PC-9 (cell line): ENCODE measurements at regions not wholly inside any gene's neighbourhood (a gene's known extent, or its start where the extent isn't known, plus 50 kb on each side); places are given as distances from the start of the nearest gene placed in this dataset.
"Not testable (repeated sequence)": the region's sequence is repeated elsewhere in the genome, so short reads cannot be mapped to it uniquely, and the experiment has no call there.

ENCODE experiments used
- BruUV-seq: library from RNA; stranded (reverse); fragments of 400-500 nt; replicated peaks from 2 replicates; lab custom pipeline; 2021; lab: Mats Ljungman, UMichigan
- CTCF ChIA-PET: fragments of 300-600 bp; sonication (Branson Sonifier 250); formaldehyde crosslinking; loops from one replicate; lab custom pipeline; 2022; ENCODE audit warnings: antibody characterized with exemption; lab: Charles Lee
- POLR2A ChIA-PET: fragments of 300-600 bp; sonication (Branson Sonifier 250); formaldehyde crosslinking; loops from one replicate; lab custom pipeline; 2022; ENCODE audit warnings: antibody characterized with exemption; ENCODE audit not compliant: unreplicated experiment; lab: Charles Lee
- DNase-seq, 2 experiments: peaks; one replicate each; pipeline versions ENCODE4 v3.0.0 to v3.0.0-alpha.2; 2015 to 2022; ENCODE audit warnings: mixed read lengths in 1 of 2
- H2AFZ ChIP-seq: fragments of 200-600 bp; sonication (generic); 2 replicates; pipeline ENCODE4 v1.8.1; 2017; ENCODE audit warnings: antibody characterized with exemption
- H3F3A ChIP-seq: fragments of 200-600 bp; sonication (generic); 2 replicates; pipeline ENCODE4 v1.8.1; 2017; ENCODE audit warnings: antibody characterized with exemption, mild to moderate bottlenecking, low read depth; ENCODE audit not compliant: insufficient read depth
- H3K27ac ChIP-seq: fragments of 200-600 bp; sonication (generic); 2 replicates; pipeline ENCODE4 v1.6.1; 2016; ENCODE audit warnings: mixed run types
- H3K27me3 ChIP-seq: fragments of 200-600 bp; sonication (generic); 2 replicates; pipeline ENCODE4 v1.6.1; 2016; ENCODE audit warnings: low read depth, mixed run types; ENCODE audit not compliant: insufficient read depth
- H3K36me3 ChIP-seq: fragments of 200-600 bp; sonication (generic); 2 replicates; pipeline ENCODE4 v1.6.1; 2016; ENCODE audit warnings: low read depth, mixed run types
- H3K4me1 ChIP-seq: fragments of 200-600 bp; sonication (generic); replicated peaks from 2 replicates; pipeline ENCODE4 v1.6.1; 2016; ENCODE audit warnings: mixed run types; ENCODE audit not compliant: insufficient read depth
- H3K4me2 ChIP-seq: fragments of 200-600 bp; sonication (generic); 2 replicates; pipeline ENCODE4 v1.6.1; 2017; ENCODE audit warnings: mixed run types
- H3K4me3 ChIP-seq: fragments of 200-600 bp; sonication (generic); 2 replicates; pipeline ENCODE4 v1.6.1; 2016; ENCODE audit warnings: mixed run types
- H3K79me2 ChIP-seq: fragments of 200-600 bp; sonication (generic); 2 replicates; pipeline ENCODE4 v1.6.1; 2017; ENCODE audit warnings: low read depth, mixed run types
- H3K9me2 ChIP-seq: fragments of 200-600 bp; sonication (generic); 2 replicates; pipeline ENCODE4 v1.8.1; 2017; ENCODE audit warnings: mild to moderate bottlenecking; ENCODE audit not compliant: insufficient read depth
- H3K9me3 ChIP-seq: fragments of 200-600 bp; sonication (generic); 2 replicates; pipeline ENCODE4 v1.8.1; 2016; ENCODE audit warnings: low read depth; ENCODE audit not compliant: insufficient read depth
- H4K20me1 ChIP-seq: fragments of 200-600 bp; sonication (generic); 2 replicates; pipeline ENCODE4 v1.8.1; 2017; ENCODE audit not compliant: insufficient read depth
- intact Hi-C: fragments of 100-400 bp; cut with micrococcal nuclease; formaldehyde crosslinking; loops from one replicate; pipeline ENCODE4 v1.10.0; 2022; ENCODE audit not compliant: unreplicated experiment

DNA sequence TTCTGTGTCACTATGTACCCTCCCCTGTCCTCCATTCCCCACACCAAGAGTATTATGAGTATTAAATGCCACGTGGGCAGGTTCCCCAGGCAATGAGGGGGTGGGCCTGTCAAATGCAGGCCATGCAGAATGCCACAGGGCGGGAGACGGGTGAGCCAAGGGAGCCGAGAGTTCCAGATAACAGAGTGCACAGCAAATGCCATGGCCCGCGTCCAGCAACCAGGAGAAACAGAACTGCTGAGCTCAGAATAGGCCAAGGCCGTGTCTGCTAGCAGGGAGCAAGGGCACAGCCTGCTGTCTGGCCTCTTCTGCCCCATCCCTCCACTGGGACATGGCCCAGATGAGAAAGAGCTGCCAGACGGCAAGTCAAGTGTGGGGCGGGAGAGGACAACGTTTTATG is 64.4 kb upstream of the PLGLB2 start:
- H3F3A ChIP-seq, H3K4me1 ChIP-seq, H3K27ac ChIP-seq, CTCF ChIA-PET, H3K27me3 ChIP-seq, H3K9me2 ChIP-seq, POLR2A ChIA-PET, intact Hi-C loops, H3K4me3 ChIP-seq, H3K79me2 ChIP-seq, H3K4me2 ChIP-seq, BruUV-seq, DNase-seq, H3K36me3 ChIP-seq, H2AFZ ChIP-seq, H4K20me1 ChIP-seq, H3K9me3 ChIP-seq: not testable (repeated sequence)

DNA sequence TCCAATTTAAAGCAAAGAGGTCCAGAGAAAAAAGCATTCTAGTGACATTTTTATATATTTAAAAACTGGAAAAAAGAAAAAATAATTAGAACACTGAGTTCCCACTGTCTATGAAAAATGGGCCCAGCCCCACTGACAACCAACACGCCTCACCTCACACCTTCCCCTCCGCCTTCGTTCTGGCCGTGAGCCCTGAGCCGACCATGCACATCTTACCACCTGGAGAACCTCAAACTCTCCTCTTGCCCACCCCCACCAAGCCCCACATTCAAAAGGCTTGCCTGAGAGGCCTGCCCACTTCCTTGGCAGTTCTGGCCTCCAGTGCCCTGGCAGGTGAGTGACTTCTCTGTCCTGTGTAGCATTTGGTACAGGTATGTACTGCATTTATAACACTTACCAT is 63.9 kb upstream of the PLGLB2 start:
- CTCF ChIA-PET, POLR2A ChIA-PET, H3K4me2 ChIP-seq, H3K9me3 ChIP-seq, H3K27ac ChIP-seq, H3K4me1 ChIP-seq, H4K20me1 ChIP-seq, H3K27me3 ChIP-seq, H3K9me2 ChIP-seq, BruUV-seq, H3K4me3 ChIP-seq, H2AFZ ChIP-seq, intact Hi-C loops, H3K36me3 ChIP-seq, H3K79me2 ChIP-seq, H3F3A ChIP-seq, DNase-seq: not testable (repeated sequence)

DNA sequence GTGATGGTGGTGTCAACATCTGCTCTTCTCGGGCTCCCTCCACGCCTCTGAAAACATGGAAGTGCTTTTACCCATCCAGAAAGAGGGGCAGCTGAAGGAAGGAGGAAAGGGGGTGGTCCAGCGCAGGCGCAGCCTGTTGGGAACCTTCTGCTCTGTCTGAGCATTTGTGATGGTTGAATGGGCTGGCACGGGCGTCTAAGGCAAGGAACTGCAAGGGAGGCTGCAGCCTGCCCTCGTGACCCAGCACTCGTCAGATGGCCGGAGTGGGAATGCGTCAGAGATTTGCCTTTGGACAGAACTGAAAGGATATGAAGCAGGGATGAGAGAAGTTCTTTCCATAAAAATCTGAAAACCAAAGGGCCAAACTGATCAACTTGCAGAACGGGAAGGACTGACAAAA is 62.3 kb upstream of the PLGLB2 start:
- intact Hi-C loops, H3K27me3 ChIP-seq, H2AFZ ChIP-seq, H3K4me2 ChIP-seq, CTCF ChIA-PET, H3K27ac ChIP-seq, DNase-seq, BruUV-seq, H3K36me3 ChIP-seq, H3F3A ChIP-seq, H3K9me2 ChIP-seq, H3K4me3 ChIP-seq, POLR2A ChIA-PET, H3K4me1 ChIP-seq, H4K20me1 ChIP-seq, H3K9me3 ChIP-seq, H3K79me2 ChIP-seq: not testable (repeated sequence)

DNA sequence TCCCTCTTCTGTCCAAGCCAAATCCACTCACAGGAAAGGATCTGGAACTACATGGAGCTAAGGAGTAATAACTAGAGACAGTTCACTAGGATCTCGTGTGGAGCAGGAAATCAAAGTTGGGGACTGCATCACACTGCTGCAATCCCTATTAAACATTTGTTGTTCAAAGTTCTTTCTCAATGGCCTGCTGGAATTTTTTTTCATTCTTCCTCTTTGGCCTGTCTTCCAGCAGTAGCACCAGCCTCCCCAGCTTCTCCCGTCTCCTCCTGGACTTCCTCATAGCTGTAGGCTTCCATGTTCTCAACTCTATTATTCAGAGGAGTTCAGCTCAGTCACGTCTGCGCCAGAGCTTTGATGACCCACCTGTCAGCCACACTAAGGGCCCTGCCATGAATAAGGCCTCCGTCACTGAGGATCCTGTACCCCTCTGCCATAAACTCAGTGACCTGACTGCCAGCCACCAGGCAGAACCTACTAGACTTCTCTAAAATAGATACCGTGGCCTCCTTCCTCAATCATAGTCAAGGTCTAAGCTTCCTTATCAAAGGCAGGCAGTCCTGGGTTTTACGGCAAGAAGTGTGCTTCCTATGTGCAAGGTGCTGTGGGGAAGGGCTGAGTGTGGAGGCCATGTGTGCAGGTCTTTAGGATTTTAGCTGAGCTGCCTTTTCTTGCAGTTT is 60.9 kb upstream of the PLGLB2 start:
- BruUV-seq, POLR2A ChIA-PET, DNase-seq: not testable (repeated sequence)

DNA sequence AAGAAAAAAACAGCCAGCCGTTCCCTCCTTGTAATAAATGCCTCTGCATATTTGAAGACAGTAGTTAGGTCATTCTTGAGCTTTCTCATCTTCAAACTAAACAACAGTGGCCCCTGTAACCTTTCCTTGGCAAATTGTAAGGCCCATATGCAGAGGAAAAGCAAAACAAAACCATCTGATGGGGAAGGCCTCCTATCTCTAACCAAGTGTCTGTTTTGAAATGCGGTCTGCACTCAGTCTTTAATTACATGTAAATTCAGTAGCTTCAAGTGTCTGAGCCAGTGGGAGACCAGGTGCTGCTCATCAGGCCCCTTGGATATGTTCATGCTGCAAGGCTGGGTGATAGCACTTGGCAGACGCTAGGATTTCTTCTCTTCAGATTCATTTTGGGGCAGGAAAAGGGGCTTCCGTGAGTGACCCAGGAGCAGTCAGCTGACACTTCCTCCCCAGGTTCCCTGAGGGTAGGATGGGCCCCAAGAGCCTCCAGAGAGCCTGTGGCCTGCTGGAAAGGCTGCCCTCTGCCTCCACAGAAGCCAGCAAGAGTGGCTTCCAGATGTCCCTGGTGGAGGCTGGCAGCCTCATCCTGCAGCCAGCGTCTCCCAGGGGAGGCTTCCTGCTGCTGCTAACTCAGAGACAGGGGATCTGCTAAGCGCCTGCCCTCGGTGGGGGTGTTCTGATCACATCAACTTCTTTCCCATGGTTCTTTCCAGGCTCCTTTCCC is 60.2 kb upstream of the PLGLB2 start:
- H3K4me3 ChIP-seq, BruUV-seq, H3K27me3 ChIP-seq, H3K36me3 ChIP-seq, intact Hi-C loops, H3K4me2 ChIP-seq, H3K27ac ChIP-seq, H3K9me3 ChIP-seq, H3K9me2 ChIP-seq, DNase-seq, H2AFZ ChIP-seq, H3K4me1 ChIP-seq, H3K79me2 ChIP-seq, H3F3A ChIP-seq, H4K20me1 ChIP-seq, CTCF ChIA-PET, POLR2A ChIA-PET: not testable (repeated sequence)

More for the DNA sequence above, 60.9 kb upstream of the PLGLB2 start:
- H3K36me3 ChIP-seq, H3K9me2 ChIP-seq, H3K4me3 ChIP-seq, H4K20me1 ChIP-seq, H3F3A ChIP-seq, H3K79me2 ChIP-seq, H3K27me3 ChIP-seq, CTCF ChIA-PET, H2AFZ ChIP-seq, H3K27ac ChIP-seq, intact Hi-C loops, H3K4me2 ChIP-seq, H3K9me3 ChIP-seq, H3K4me1 ChIP-seq: not testable (repeated sequence)

DNA sequence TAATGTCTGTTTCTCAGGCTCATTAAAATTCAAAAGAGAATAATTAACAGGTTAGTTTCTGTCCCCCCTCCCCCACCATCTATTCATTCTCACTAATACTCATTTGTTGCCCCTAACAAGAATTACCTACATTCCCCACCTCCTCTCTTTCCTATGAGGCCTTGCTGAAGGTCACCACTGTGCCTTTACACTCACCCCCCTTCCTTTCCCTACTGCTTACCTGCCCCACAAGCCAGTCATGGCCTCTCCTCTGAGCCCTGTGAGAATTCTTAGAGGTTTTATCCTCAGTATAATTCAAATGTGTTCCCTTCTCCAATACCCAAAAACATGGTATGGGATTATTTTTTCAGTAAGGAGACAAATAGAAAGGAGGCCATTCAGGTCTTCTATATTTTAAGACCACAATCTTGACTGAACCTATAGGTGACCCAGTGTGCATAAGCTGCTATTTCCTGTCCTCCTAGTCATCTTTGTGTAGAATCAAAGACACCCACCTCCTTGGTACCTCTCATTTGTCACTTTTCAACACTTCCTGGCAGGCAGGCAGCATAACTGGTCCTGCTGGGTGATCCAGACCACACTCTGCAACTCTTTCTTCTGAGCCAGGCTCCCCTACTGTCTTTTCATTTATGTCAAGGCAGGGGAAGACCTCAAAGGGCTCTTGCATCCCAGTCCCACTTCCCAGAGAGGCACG is 55.8 kb upstream of the PLGLB2 start:
- H3K9me2 ChIP-seq, POLR2A ChIA-PET, H3K36me3 ChIP-seq, H3K27ac ChIP-seq, CTCF ChIA-PET, H3F3A ChIP-seq, H3K79me2 ChIP-seq, H3K4me3 ChIP-seq, H4K20me1 ChIP-seq, BruUV-seq, H2AFZ ChIP-seq, H3K4me1 ChIP-seq, intact Hi-C loops, H3K9me3 ChIP-seq, H3K4me2 ChIP-seq, H3K27me3 ChIP-seq, DNase-seq: not testable (repeated sequence)

DNA sequence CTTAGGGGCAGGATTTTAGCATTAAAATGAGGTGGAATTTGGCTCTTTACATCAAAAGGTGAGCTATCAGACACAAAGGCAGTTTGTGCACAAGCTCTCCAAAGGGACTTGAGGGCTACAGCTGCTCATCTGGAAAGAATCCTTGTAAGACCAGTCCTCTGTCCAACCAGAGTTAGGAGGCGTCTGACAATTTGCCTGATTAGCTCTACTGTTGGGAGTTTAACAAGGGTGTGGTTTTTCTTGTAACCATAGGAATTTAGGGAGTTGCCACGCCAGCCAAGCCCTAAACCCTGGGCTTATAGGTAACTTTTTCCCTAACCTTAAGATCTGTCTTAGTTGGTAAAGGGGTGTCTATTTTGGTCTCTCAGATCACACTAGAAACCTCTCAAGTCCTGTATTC is 55.0 kb upstream of the PLGLB2 start:
- POLR2A ChIA-PET, CTCF ChIA-PET: not testable (repeated sequence)

More for the DNA sequence above, 55.0 kb upstream of the PLGLB2 start:
- BruUV-seq, H3K79me2 ChIP-seq, H3F3A ChIP-seq, H3K4me2 ChIP-seq, H3K9me2 ChIP-seq, H2AFZ ChIP-seq, H3K27me3 ChIP-seq, H3K9me3 ChIP-seq, intact Hi-C loops, H3K36me3 ChIP-seq, H3K4me3 ChIP-seq, H4K20me1 ChIP-seq, H3K27ac ChIP-seq, H3K4me1 ChIP-seq: not testable (repeated sequence)
- DNase-seq: peak; percentile 30 to 67
